ENCODE measurements at regions not wholly inside any gene's neighbourhood (a gene's known extent, or its start where the extent isn't known, plus 50 kb on each side); places are given as distances from the start of the nearest gene placed in this dataset.

DNA sequence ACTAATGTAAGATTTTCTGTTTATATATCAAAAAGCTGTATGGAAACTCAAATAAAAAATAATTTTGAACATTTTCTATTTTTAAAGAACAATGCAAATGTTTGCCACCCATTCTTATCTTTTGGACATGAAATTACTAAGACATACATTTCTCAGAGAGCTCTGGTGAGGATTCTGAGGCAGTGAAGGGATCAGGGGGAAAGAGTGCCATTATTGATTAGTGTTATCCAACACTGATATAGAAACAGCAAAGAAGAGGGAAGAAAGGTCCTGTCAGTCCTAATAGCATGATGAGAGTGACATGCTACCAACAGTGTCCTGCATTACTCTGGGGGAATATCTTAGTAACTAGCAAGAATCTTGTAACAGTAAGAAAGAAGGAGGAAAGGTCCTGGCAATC, 282.2 kb downstream of the RPL10L start:
- Histone ChIP-seq H3F3A (replicated peaks; ENCODE audit: insufficient read depth) (no peaks in the 10 kb centered on the region), H3K9ac (no peak overlapping the region), H4K20me1 (ENCODE audit: insufficient read depth) (no peaks in the 10 kb centered on the region), H3K27ac (ENCODE audit: low read depth in 2 of 2, low read length in 1 of 2) (no peak overlapping the region), H3K4me1 (ENCODE audit: control insufficient read depth in 1 of 2, insufficient read depth in 2 of 2, low read depth in 1 of 2, low read length in 1 of 2) (no peaks in the 10 kb centered on the region), H3K36me3 (replicated peaks in 1 of 2; ENCODE audit: control insufficient read depth in 1 of 2, insufficient read depth in 2 of 2, low read length in 1 of 2) (no peaks in the 10 kb centered on the region), H3K27me3 (ENCODE audit: insufficient read depth) (no peaks in the 10 kb centered on the region), H2AFZ (ENCODE audit: low read depth) (no peak overlapping the region), H3K4me2 (no peak overlapping the region), H3K79me2 (ENCODE audit: insufficient read depth) (no peaks in the 10 kb centered on the region), H3K4me3 (ENCODE audit: low read depth in 2 of 2, low read length in 1 of 2) (no peak overlapping the region), H3K9me2 (no peaks in the 10 kb centered on the region), H3K9me3 (no peaks in the 10 kb centered on the region)
- DNase-seq: no peak
- TF ChIP-seq SIN3A (IDR thresholded peaks at IDR 0.05; ENCODE audit: borderline replicate concordance, low read depth, low read length): no peak
- ChIA-PET POLR2A (no interaction called here), CTCF (no interaction called here)

DNA sequence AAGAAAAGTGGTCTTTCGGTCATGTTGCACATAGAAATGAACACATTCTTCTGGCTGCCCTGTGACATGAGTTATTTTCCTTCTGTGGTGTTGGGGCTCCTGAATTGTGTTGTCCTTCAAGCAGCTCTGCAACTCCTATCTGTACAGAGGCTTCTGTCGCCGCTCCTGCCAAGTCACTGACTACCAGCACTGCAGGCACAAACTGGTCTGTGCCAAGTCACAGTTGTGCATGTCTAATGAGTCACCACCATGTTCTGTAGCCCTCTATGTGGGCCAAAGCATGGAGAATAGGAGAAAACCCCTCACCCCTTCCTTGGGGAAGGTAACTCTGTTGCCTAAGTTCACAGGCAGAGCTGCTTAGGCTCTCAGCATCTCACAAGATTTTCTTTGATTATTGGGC, 283.3 kb downstream of the RPL10L start:
- no peaks in the 10 kb centered on the region for H3K36me3 ChIP-seq (replicated peaks in 1 of 2; ENCODE audit: control insufficient read depth in 1 of 2, insufficient read depth in 2 of 2, low read length in 1 of 2)
- H3K4me1 ChIP-seq (ENCODE audit: control insufficient read depth in 1 of 2, insufficient read depth in 2 of 2, low read depth in 1 of 2, low read length in 1 of 2): no peaks in the 10 kb centered on the region
- DNase-seq: no peak
- H3K27me3 ChIP-seq (ENCODE audit: insufficient read depth): no peaks in the 10 kb centered on the region
- H3F3A ChIP-seq (replicated peaks; ENCODE audit: insufficient read depth): no peaks in the 10 kb centered on the region
- 0% methylated on average over 1 of the region's 3 CpGs for WGBS (ENCODE audit: low lambda C conversion rate)
- TF ChIP-seq FOSL2 (IDR thresholded peaks at IDR 0.05; ENCODE audit: borderline replicate concordance, low read depth) (no peak), GATA2 (CRISPR knock-in tag; IDR thresholded peaks at IDR 0.05) (no peak), RCOR1 (IDR thresholded peaks at IDR 0.05; ENCODE audit: low read length) (no peak), SMC3 (IDR thresholded peaks at IDR 0.05; ENCODE audit: low read depth, low read length) (no peak), RXRA (IDR thresholded peaks at IDR 0.05; ENCODE audit: borderline replicate concordance, low read depth) (no peak), MEF2A (IDR thresholded peaks at IDR 0.05; ENCODE audit: borderline replicate concordance, low read depth) (no peak), EZH2phosphoT487 (IDR thresholded peaks at IDR 0.05; ENCODE audit: borderline replicate concordance, low read depth) (no peak), NRF1 (IDR thresholded peaks at IDR 0.05; ENCODE audit: low read depth, low read length) (no peak), RFX5 (IDR thresholded peaks at IDR 0.05; ENCODE audit: low read length) (no peak), NFIC (IDR thresholded peaks at IDR 0.05; ENCODE audit: borderline replicate concordance) (no peak), TCF12 (IDR thresholded peaks at IDR 0.05) (no peak), GABPA (IDR thresholded peaks at IDR 0.05; ENCODE audit: low read depth) (no peak), RAD21 (IDR thresholded peaks at IDR 0.05; ENCODE audit: low read length) (no peak), SIN3A (IDR thresholded peaks at IDR 0.05; ENCODE audit: borderline replicate concordance, low read depth, low read length) (no peak)
- TF ChIP-seq, protein P1, sequence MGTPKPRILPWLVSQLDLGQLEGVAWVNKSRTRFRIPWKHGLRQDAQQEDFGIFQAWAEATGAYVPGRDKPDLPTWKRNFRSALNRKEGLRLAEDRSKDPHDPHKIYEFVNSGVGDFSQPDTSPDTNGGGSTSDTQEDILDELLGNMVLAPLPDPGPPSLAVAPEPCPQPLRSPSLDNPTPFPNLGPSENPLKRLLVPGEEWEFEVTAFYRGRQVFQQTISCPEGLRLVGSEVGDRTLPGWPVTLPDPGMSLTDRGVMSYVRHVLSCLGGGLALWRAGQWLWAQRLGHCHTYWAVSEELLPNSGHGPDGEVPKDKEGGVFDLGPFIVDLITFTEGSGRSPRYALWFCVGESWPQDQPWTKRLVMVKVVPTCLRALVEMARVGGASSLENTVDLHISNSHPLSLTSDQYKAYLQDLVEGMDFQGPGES (IDR thresholded peaks at IDR 0.05; ENCODE audit: low read depth, low read length): no peak
- TF ChIP-seq, protein P2, sequence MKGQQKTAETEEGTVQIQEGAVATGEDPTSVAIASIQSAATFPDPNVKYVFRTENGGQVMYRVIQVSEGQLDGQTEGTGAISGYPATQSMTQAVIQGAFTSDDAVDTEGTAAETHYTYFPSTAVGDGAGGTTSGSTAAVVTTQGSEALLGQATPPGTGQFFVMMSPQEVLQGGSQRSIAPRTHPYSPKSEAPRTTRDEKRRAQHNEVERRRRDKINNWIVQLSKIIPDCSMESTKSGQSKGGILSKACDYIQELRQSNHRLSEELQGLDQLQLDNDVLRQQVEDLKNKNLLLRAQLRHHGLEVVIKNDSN (IDR thresholded peaks at IDR 0.05; ENCODE audit: borderline replicate concordance, low read depth): no peak
- H3K4me3 ChIP-seq (ENCODE audit: low read depth in 2 of 2, low read length in 1 of 2): no peak overlapping the region
- H4K20me1 ChIP-seq (ENCODE audit: insufficient read depth): no peaks in the 10 kb centered on the region
- no peak overlapping the region for H3K9ac ChIP-seq
- CTCF ChIA-PET: no interaction called here
- no peak overlapping the region for H3K27ac ChIP-seq (ENCODE audit: low read depth in 2 of 2, low read length in 1 of 2)
- POLR2A ChIA-PET: no interaction called here
- H3K79me2 ChIP-seq (ENCODE audit: insufficient read depth): no peaks in the 10 kb centered on the region
- H3K4me2 ChIP-seq: no peak overlapping the region
- no peak overlapping the region for H2AFZ ChIP-seq (ENCODE audit: low read depth)
- H3K9me3 ChIP-seq: no peaks in the 10 kb centered on the region
- no peaks in the 10 kb centered on the region for H3K9me2 ChIP-seq

Data from SK-N-SH (cell line).